ENCODE measurements at regions not wholly inside any gene's neighbourhood (a gene's known extent, or its start where the extent isn't known, plus 50 kb on each side); places are given as distances from the start of the nearest gene placed in this dataset.

DNA sequence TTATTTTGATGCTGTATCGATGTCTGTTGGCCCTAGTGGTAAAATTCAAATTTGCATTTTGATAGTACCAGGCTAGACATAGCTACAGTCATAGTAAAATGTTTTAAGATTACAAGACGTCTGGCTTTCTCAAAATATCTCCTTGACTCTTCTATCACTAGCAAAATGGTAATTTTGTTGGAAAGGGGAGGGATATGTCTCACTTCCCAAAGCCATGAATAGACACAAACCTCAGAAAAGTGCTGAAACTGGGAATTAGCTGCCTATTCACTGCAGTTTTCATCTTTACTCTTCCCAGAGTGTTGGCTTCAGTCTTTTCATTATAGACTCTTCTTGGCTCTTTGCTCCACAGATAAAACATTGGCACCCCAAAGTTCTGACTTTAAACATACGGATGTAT lies 1009.9 kb downstream of the ADGRL2 start:
- TF ChIP-seq, protein P1, sequence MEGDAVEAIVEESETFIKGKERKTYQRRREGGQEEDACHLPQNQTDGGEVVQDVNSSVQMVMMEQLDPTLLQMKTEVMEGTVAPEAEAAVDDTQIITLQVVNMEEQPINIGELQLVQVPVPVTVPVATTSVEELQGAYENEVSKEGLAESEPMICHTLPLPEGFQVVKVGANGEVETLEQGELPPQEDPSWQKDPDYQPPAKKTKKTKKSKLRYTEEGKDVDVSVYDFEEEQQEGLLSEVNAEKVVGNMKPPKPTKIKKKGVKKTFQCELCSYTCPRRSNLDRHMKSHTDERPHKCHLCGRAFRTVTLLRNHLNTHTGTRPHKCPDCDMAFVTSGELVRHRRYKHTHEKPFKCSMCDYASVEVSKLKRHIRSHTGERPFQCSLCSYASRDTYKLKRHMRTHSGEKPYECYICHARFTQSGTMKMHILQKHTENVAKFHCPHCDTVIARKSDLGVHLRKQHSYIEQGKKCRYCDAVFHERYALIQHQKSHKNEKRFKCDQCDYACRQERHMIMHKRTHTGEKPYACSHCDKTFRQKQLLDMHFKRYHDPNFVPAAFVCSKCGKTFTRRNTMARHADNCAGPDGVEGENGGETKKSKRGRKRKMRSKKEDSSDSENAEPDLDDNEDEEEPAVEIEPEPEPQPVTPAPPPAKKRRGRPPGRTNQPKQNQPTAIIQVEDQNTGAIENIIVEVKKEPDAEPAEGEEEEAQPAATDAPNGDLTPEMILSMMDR (IDR thresholded peaks at IDR 0.05), result no peak
- TF ChIP-seq POLR2A (IDR thresholded peaks at IDR 0.05) (no peak), EP300 (IDR thresholded peaks at IDR 0.05) (no peak)
